A673 (cell line): ENCODE measurements at regions not wholly inside any gene's neighbourhood (a gene's known extent, or its start where the extent isn't known, plus 50 kb on each side); places are given as distances from the start of the nearest gene placed in this dataset.

Experiments
- BruUV-seq: library from RNA; stranded (reverse); fragments of 400-500 nt; replicated peaks from 2 replicates; lab custom pipeline; 2021; lab: Mats Ljungman, UMichigan
- CTCF ChIA-PET: fragments of 300-600 bp; sonication (Branson Sonifier 250); formaldehyde crosslinking; loops from one replicate; lab custom pipeline; 2022; ENCODE audit warnings: antibody characterized with exemption; lab: Charles Lee
- POLR2A ChIA-PET: fragments of 300-600 bp; sonication (Branson Sonifier 250); formaldehyde crosslinking; loops from one replicate; lab custom pipeline; 2022; ENCODE audit warnings: antibody characterized with exemption; ENCODE audit not compliant: low non-redundant PET; lab: Charles Lee
- DNase-seq: peaks from one replicate; pipeline ENCODE4 v3.0.0-alpha.2; 2015; ENCODE audit warnings: low spot score
- H3K27ac ChIP-seq: fragments of 200-600 bp; sonication (generic); 2 replicates; pipeline ENCODE4 v1.5.1; 2016; ENCODE audit warnings: mixed run types, low read depth, mild to moderate bottlenecking, mixed read lengths, antibody characterized with exemption, low read length; ENCODE audit not compliant: poor library complexity, severe bottlenecking
- H3K27me3 ChIP-seq: fragments of 200-600 bp; sonication (generic); replicated peaks from 2 replicates; pipeline ENCODE4 v1.6.1; 2017; ENCODE audit warnings: mixed run types, low read depth, mild to moderate bottlenecking, mixed read lengths, antibody characterized with exemption, low read length; ENCODE audit not compliant: insufficient read depth, poor library complexity
- H3K36me3 ChIP-seq: fragments of 200-600 bp; sonication (generic); 2 replicates; pipeline ENCODE4 v1.6.1; 2016; ENCODE audit warnings: mixed run types, mild to moderate bottlenecking, mixed read lengths, antibody characterized with exemption, low read length; ENCODE audit not compliant: insufficient read depth, poor library complexity, severe bottlenecking
- H3K4me1 ChIP-seq: fragments of 200-600 bp; sonication (generic); 2 replicates; pipeline ENCODE4 v1.6.1; 2017; ENCODE audit warnings: mixed run types, mild to moderate bottlenecking, mixed read lengths, antibody characterized with exemption, low read length; ENCODE audit not compliant: insufficient read depth, poor library complexity, severe bottlenecking
- H3K4me3 ChIP-seq: fragments of 200-600 bp; sonication (generic); 2 replicates; pipeline ENCODE4 v1.5.1; 2016; ENCODE audit warnings: low read depth, mixed run types, mild to moderate bottlenecking, mixed read lengths, low read length; ENCODE audit not compliant: poor library complexity, severe bottlenecking
- H3K9me3 ChIP-seq: fragments of 200-600 bp; sonication (generic); 2 replicates; pipeline ENCODE4 v1.6.1; 2016; ENCODE audit warnings: mixed run types, low read depth, mild to moderate bottlenecking, mixed read lengths, antibody characterized with exemption, low read length; ENCODE audit not compliant: poor library complexity, severe bottlenecking
- CTCF ChIP-seq: fragments of 300-800, 200-600 bp; sonication (generic); conservative IDR thresholded peaks from 2 replicates; pipeline ENCODE4 v1.5.1; 2017; ENCODE audit warnings: low read depth, mild to moderate bottlenecking, antibody characterized with exemption, low read length, moderate library complexity, mixed read lengths
- EZH2 ChIP-seq: fragments of 200-600 bp; sonication (generic); IDR thresholded peaks from 2 replicates; pipeline ENCODE4 v1.6.1; 2017; ENCODE audit warnings: borderline replicate concordance, low read depth, mild to moderate bottlenecking, mixed read lengths, antibody characterized with exemption, low read length; ENCODE audit not compliant: poor library complexity, severe bottlenecking
- intact Hi-C: fragments of 100-400 bp; cut with micrococcal nuclease; formaldehyde crosslinking; loops from one replicate; pipeline ENCODE4 v1.10.0; 2022; ENCODE audit not compliant: unreplicated experiment

- Histone ChIP-seq H3K27me3 (no peaks in the 10 kb centered on the region), H3K4me1 (no peaks in the 10 kb centered on the region), H3K36me3 (no peaks in the 10 kb centered on the region), H3K4me3 (no peak overlapping the region), H3K9me3 (no peaks in the 10 kb centered on the region), H3K27ac (no peak overlapping the region)
- TF ChIP-seq EZH2, result no peak
- DNase-seq, result no peak
- BruUV-seq, result no TSS peak
- ChIA-PET CTCF (no interaction called here), POLR2A (no interaction called here)
- intact Hi-C loops, result no loop called here
These were observed 2683.8 kb downstream of the PCDH9 start for GRCh38 chr13:64546371-64546770.

GRCh38 chr13:64540976-64541375 lies 2689.2 kb downstream of the PCDH9 start:
- intact Hi-C loops, result no loop called here
- no TSS peak for BruUV-seq
- Histone ChIP-seq H3K9me3 (no peaks in the 10 kb centered on the region), H3K4me1 (no peaks in the 10 kb centered on the region), H3K27ac (no peak overlapping the region), H3K36me3 (no peaks in the 10 kb centered on the region), H3K27me3 (no peaks in the 10 kb centered on the region), H3K4me3 (no peak overlapping the region)
- POLR2A ChIA-PET, result no interaction called here
- no peak for DNase-seq
- no peak for TF ChIP-seq CTCF
- no peak for TF ChIP-seq EZH2
- CTCF ChIA-PET, result no interaction called here

- Histone ChIP-seq H3K4me1 (no peaks in the 10 kb centered on the region), H3K4me3 (no peak overlapping the region), H3K36me3 (no peaks in the 10 kb centered on the region), H3K27ac (no peak overlapping the region), H3K9me3 (no peaks in the 10 kb centered on the region), H3K27me3 (no peaks in the 10 kb centered on the region)
- ChIA-PET CTCF (no interaction called here), POLR2A (no interaction called here)
- intact Hi-C loops, result no loop called here
- no TSS peak for BruUV-seq
- TF ChIP-seq EZH2 (no peak), CTCF (no peak)
- no peak for DNase-seq
These were observed 2689.7 kb downstream of the PCDH9 start for GRCh38 chr13:64540468-64540867.

GRCh38 chr13:64538711-64539110 lies 2691.4 kb downstream of the PCDH9 start:
- no peak overlapping the region for H3K27ac ChIP-seq
- DNase-seq, result no peak
- TF ChIP-seq CTCF (no peak), EZH2 (no peak)
- H3K4me1 ChIP-seq, result no peaks in the 10 kb centered on the region
- intact Hi-C loops, result no loop called here
- no peaks in the 10 kb centered on the region for H3K27me3 ChIP-seq
- BruUV-seq, result no TSS peak
- no peak overlapping the region for H3K4me3 ChIP-seq
- CTCF ChIA-PET, result no interaction called here
- H3K36me3 ChIP-seq, result no peaks in the 10 kb centered on the region
- no peaks in the 10 kb centered on the region for H3K9me3 ChIP-seq
- POLR2A ChIA-PET, result no interaction called here
